ENCODE measurements at regions not wholly inside any gene's neighbourhood (a gene's known extent, or its start where the extent isn't known, plus 50 kb on each side); places are given as distances from the start of the nearest gene placed in this dataset.
"Not testable (repeated sequence)": the region's sequence is repeated elsewhere in the genome, so short reads cannot be mapped to it uniquely, and the experiment has no call there.

DNA sequence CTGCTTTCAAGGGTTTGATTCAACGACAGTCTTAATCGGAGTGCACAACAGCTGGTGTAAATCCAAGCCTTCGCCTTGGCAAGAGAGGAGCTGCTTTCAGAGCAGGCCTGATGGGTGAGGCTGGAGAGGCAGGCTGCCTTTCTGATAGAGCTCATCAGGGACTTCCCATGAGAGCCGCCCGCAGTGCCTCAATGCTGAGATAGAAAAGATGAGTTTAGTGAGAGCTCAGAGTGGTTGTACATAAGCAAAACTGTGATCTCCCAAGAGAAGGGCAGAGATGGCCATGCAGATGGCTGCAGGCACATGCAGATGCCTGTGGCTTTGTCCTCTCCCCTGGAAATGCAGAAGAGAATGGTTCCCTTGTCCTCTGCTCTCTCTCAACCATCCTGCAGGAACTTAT is 122.1 kb downstream of the ARL4C start:
- no peak for DNase-seq (ENCODE audit: low spot score)

DNA sequence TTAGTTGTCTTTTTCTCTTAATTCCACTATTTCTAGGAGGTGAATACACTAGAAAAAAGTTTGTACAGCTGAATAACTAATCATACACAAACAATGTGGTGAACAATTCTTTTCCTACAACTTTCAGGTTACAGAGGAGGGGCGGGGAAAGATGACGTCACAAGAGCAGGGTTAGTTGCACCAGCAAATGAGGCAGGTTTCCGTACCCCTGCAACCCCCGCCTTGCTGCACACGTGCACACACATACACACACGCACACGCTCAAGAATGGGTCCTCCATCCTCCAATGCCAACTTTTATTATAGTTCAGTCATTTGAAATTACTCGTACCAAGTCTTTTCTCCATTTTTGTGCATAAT is 122.8 kb downstream of the ARL4C start:
- DNase-seq (ENCODE audit: low spot score), result no peak

DNA sequence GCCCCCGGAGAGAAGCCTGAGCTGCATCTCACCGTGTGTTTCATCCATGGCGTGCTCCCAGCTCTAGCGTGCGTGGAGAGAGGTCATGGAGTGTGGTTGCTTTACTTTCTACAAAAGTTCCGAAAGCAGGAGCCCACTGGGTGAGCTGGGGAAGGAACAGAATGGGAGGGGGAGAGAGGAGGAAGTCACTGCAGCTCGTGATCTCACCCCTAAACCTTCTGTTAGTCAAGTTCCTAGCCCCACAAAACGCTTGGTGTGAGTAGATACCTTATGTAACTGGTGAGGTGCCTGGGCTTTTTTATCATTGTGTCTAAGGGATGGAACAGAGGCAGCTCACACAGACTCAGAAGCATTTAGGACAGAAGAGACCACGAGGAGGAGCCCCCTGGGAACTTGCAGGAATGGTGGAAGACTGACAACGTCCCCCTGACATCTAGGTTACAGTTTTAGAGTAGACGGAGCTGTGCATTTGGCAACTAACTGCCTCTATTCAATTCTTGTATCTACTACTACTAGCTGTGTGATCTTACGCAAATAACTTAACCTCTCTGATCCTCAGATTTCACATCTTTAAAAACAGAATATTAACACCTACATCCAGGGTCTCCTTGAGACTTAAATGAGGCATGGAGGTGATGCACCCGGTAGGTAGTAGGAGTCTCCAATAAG is 123.3 kb downstream of the ARL4C start:
- DNase-seq (ENCODE audit: low spot score), result no peak

DNA sequence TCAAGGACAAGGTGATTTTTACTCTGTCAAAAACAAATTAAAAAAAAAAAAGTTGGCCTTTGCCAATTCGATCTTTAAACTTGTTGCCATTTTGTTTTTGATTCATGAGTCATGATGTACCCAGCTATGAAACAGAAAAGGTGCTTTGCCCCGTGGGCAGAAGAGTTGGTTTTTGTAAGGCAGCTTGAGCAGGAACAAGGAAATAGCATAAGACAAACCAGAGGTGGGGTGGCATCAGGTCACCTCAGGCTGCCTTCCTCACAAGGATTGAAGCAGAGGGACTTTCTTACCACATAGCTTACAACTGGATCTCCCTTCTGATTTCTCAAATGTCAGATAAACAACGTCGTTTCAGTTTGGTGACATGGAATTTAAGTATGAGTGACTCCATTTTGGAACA is 123.8 kb downstream of the ARL4C start:
- DNase-seq (ENCODE audit: low spot score), result no peak

DNA sequence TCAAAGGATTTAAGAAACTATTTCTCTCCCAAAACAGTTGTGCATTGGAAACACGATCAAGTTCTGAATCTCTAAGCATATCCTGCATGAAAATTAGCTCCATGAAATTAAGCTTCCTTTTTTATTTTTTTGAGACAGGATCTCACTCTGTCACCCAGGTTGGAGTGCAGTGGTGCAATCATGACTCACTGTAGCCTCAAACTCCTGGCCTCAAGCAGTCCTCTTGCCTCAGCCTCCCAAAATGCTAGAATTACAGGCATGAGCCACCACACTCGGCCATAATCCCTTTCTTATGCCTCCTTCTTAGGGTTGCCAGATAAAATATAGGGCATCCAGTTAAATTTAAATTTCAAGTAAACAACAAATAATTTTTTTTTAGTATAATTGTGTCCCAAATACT is 124.4 kb downstream of the ARL4C start:
- no peak for DNase-seq (ENCODE audit: low spot score)

DNA sequence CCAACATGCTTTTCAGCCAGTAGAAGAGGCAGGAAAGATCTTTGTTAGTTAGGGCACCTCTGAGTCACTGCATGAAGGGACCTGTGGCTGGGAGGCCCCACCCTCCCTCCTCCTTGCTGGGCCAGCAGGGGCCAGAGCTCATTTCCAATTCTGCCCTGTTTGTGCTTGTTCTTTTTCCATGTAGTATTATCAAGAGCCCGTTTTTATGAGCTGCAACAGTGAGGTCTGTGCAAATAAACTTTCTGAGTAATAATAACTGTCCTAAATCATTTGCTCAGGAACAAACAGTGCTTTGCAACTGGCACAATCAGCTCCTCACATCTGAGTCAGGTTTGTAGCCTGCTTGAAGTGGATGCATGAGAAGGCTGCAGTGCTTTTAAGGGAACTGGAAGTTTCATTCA is 128.0 kb downstream of the ARL4C start:
- peak; percentile 52 for DNase-seq (ENCODE audit: low spot score)

DNA sequence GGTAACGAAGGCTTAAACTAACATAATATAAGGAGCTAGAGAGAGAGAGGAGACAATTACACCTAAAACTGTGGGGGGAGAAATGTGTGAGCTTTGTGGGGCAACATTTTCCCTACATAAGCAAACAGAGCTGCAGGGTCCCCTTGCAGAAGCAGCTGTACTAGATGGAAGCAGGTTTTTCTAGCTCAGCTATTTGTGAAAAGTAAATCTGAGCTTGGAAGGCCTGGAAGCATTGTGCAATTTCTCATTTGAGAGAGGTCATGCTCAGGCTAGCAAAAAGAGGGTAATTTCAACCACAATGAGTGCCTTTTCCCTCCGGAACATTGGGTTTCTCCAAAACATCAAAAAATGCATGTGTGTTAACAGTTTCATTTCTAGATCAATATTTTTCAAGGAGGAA is 130.0 kb downstream of the ARL4C start:
- DNase-seq (ENCODE audit: low spot score), result no peak

DNA sequence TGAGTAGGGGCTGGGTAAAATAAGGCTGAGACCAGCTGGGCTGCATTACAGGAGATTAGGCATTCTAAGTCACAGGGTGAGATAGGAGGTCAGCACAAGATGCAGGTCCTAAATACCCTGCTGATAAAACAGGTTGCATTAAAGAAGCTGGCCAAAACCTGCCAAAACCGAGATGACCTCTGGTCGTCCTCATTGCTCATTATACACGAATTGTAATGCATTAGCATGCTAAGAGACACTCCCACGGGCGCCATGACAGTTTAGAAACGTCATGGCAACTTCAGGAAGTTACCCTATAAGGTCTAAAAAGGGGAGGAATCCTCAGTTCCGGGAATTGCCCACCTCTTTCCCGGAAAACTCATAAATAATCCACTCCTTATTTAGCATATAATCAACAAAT is 132.2 kb downstream of the ARL4C start:
- no peak for DNase-seq (ENCODE audit: low spot score)

DNA sequence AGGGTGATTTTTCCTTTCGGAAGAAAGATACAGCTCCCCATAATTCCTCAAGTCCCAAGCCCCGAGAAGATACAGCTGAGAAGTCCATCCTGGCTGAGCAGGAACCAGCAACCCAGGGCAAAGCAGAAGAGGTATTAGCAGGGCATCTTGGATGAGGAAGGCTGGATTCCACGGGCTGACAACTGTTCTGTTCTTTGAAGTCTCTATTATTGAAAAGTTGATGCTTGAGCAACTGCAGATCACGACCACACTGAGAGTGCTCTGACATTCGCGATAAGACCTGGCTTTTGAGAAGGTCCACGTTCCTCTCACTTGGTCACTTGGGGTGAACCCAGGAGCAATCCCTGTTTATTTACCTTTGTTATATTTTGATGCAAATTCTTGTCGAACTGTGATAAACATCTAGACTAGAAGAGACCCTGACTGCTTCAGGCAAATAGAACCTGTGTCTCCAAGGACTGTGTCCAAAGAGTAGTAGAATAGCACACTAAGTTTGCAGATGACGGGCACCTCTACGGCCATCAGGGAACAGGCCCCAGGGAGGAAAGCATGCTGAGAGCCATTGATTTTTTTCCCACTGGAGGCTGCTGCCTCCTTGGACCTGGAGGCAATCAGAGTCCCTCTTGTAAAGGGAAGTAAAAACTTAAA is 133.1 kb downstream of the ARL4C start:
- DNase-seq (ENCODE audit: low spot score), result no peak

DNA sequence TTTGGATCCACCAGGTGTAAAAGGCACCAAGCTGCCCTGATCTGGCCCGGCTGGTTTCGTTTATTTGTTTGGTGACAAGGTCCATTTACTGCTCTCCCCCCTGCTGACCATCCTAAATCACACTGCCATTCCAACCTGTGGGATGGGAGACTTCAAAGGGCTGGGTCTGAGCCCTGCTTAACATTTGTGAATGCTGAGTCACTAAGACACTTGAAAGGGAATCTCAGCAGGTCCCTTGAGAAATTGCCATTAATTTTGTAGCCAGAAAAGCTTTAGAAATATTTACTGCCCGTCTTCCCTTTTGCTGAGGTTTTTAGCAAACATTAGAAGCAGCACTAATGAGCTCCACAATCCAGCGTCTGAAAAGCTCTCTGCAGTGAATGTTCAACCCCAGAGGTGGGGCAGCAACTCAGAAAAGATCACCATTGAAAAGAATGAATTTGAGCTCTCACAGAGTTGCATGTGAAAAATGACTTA is 133.8 kb downstream of the ARL4C start:
- peak; percentile 55 for DNase-seq (ENCODE audit: low spot score)

DNA sequence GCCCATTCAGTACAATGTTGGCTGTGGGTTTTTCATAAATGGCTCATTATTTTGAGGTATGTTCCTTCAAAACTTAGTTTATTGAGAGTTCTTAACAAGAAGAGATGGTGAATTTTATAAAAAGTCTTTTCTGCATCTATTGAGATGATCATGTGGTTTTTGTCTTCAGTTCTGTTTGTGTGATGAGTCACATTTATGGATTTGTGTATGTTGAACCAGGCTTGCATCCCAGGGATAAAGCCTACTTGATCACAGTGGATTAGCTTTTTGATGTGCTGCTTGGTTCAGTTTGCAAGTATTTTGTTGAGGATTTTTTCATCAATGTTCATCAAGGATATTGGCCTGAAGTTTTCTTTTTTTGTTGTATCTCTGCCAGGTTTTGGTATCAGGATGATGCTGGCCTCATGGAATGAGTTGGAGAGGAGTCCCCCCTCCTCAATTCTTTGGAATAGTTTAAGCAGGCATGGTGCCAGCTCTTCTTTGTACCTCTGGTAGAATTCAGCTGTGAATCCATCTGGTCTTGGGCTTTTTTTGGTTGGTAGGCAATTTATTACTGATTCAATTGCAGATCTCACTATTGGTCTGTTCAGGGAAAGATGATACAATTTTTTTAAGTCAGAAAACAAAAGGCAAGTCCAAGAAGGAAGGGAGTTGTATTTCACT is 136.4 kb downstream of the ARL4C start:
- not testable (repeated sequence) for DNase-seq (ENCODE audit: low spot score)

DNA sequence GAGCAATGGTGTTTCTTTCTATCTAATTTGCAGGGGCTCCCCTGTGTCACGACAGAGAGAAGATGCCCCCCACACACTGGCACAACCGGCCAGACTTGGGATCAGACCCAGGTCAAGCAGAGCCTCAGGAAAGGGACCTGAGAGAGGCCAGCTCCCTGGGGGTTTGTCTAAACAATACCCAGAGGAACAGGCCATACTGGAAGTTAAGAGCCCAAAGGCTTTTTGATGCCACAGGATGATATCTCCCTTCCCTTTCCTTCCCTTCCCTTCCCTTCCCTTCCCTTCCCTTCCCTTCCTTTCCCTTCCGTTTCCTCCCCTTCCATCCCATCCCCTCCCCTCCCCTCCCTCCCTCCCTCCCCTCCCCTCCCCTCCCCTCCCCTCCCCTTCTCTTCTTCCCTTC is 139.2 kb downstream of the ARL4C start:
- no peak for DNase-seq (ENCODE audit: low spot score)

DNA sequence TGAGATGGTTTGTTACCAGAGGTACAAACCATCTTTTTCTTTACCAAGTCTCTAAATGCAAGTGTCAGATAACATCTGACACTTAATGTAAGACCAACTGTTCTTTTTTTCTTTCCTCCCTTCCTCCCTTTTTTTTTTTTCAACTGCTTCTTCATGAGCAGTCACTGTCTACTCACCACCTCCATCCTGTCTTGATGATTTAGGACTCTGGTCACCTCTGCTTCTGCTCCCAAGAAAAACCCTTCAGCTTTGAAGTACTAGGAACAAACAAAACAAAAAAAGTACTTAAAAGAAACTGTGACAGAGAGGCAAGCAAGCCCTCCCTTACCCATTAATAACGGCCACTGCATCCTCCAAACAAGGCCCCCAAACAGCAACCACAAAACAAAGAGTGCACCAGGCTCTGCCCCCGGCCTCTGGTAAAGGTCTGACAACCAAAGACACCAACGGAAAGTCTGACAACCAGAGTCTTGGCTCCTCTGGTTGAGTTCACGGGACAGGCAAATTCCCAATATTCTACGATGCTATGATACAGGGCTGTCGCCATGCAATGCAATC is 141.0 kb downstream of the ARL4C start:
- DNase-seq (ENCODE audit: low spot score), result no peak

DNA sequence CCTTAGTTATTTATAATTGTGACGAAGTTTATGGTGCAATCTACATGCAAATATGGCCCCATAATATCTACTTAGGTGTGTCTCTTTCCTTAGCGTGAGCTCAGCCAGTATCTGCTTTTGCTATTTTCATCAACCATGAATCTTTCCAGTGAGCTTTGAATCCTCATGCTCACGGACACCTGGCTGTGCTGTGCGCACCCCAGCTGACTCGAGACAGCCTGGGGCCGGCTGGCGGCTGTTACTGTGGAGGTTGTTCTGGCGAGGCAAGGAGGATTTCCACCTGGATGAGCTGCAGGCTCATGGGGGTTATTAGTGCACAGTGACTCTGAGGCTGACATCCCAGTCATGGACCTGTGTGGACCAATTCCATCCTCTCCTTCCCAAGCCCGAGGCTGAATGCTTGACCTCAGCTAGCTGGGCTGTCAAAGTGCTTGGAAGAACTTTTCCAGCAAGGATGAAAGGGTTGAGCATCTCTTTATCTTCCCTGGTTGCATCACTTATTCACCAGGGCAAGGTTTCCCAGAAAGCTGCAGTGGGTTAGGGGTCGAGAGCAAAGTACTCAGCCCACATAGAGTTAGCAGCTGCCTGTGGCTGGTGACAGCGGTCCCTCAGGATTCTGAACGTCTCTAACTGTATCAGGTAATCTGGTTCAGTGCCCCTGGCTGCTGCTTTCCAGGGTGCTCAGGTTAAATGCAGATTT is 141.7 kb downstream of the ARL4C start:
- no peak for DNase-seq (ENCODE audit: low spot score)

DNA sequence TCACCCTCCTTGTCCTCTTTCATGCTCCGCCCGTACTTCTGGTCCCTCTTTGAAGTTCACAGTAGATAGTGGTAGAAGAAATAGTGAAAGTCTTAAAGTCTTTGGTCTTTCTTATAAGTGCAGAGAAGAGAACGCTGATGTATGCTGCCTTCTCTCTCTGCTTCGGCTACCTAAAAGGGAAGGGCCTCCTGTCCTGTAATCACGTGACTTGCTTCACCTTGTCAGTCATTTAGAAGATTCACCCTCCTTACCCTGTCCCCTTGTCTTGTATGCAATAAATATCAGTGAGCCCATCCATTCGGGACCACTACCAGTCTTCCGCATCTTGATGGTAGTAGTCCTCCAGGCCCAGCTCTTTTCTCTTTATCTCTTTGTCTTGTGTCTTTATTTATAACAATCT is 144.6 kb downstream of the ARL4C start:
- no peak for DNase-seq (ENCODE audit: low spot score)

DNA sequence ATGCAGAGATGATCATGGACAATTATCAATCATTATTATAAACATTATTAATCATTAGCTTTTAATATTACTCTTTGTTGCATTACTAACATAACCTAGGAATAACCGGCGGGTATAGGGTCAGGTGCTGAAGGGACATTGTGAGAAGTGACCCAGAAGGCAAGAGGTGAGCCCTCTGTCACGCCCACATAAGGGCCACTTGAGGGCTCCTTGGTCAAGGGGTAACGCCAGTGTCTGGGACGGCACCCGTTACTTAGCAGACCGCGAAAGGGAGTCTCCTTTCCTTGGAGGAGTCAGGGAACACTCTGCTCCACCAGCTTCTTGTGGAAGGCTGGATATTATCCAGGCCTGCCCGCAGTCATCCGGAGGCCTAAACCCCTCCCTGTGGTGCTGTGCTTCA is 145.0 kb downstream of the ARL4C start:
- DNase-seq (ENCODE audit: low spot score), result not testable (repeated sequence)

DNA sequence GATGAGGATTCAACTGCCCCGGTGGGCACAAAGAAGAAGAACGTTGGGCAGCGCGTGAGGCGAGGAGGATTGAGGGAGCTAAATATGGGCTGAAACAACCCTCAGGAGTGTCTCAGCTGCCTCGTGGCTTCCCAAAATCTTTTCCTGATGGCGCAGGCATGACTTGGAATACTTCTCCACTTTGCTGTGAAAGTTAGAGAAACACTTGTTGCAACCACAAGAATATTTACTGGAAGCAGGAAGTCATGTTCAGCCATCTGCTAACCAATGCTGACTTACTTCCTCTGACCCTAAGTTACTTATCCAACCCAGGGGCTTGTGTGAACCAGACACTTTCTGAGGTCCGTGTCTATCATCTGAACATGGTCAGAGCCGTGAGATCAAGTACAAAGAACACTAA is 148.8 kb downstream of the ARL4C start:
- DNase-seq (ENCODE audit: low spot score), result peak; percentile 37

DNA sequence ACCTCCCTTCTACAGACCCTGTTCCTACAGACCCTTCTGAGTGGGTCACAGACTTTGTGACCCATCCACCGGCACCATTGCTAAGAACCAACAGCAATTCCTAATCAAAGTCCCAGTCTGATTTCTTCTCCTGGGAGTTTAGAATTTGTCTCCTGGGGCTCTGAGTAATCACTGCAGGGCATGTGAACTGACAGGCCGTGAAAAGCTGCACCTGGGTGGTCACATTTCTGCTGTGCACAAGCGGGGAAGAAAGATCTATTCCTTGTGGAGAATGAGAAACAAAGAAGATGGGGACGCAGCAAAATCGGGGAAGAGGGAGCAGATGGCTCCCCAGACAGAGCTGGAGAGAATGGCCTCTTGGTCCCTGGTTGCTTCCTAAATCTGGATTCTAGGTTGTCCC is 151.0 kb downstream of the ARL4C start:
- DNase-seq (ENCODE audit: low spot score), result no peak

DNA sequence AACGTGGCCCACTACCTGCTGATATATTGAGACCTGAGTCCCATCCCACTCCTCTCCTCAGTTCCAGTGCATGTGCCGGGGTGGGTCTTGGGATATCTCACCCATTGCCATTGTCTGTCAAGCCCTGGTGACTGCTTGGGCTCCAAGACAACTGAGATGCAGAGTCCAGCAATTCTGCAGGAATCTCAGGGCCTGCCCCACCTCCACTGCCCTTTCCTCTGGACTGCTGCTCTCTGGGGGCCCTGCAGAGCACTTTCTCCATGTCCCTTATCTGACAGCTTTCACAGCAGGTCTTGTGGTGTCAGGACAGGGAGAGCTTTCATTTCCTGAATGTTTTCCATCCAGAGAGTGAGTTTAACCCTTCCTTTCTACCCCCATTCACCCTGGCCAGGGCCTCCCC is 152.9 kb downstream of the ARL4C start:
- DNase-seq (ENCODE audit: low spot score), result no peak

DNA sequence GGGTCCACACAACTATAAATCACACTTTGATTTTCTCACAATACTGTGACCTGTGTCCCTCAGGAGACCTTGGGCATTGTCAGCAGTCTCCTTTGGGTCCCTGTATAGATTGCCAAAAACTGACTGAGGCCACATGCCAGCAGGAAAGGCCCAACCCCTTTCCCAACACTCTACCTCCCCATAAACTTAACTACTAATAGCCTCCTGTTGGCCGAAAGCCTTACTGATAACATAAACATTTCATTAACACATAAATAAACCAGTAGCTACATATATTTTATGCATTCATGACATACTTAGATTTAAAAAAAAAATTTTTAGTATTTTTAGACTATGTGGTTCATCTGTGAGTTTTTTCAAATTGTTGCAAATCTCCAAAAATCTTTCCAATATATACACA is 153.5 kb downstream of the ARL4C start:
- DNase-seq (ENCODE audit: low spot score), result no peak

DNA sequence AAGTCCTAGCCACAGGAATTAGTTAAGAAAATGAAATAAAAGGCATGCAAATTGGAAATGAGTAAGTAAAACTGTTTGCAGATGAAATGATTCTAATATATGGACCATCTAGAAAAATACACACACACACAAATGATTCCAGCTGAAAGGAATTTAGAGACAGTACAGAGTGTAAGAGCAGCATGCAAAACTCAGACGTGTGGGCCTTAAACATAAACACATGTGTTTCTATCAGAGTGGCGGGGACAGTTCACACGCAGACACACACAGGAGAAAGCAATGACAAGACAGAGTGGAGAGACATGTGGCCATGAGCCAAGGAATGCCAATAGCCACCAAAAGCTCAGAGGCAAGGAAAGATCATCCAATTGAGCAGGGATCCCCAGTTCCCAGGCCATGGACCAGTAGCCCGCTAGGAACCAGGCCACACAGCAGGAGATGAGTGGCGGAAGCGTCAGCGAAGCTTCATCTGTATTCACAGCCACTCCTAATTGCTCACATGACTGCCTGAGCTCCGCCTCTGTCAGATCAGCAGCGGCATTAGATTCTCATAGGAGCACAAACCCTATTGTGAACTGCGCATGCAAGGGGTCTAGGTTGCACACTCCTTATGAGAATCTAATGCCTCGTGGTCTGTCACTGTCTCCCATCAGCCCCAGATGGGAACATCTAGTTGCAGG is 155.4 kb downstream of the ARL4C start:
- peak; percentile 61 for DNase-seq (ENCODE audit: low spot score)

DNA sequence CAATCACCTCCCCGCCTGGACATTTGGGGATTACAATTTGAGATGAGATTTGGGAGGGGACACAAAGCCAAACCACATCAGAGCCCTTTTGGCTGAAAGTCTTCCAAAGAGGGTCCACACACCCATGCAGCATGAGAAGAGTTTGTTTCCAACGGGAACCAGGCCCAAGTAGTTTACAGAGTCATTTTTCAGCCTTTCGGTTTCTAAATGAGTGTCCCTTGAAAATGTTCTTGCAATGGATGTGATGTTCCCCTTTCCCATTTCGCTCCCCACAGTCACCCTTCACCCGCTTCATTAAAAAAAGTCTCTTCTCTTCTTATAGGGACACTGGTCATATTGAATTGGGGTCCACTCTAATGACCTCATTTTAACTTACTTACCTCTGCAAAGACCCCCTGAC is 157.4 kb downstream of the ARL4C start:
- no peak for DNase-seq (ENCODE audit: low spot score)
